ENCODE measurements at regions not wholly inside any gene's neighbourhood (a gene's known extent, or its start where the extent isn't known, plus 50 kb on each side); places are given as distances from the start of the nearest gene placed in this dataset.

- Histone ChIP-seq H3K4me3 (ENCODE audit: low read length in 2 of 2) (no peak overlapping the region), H3K27ac (ENCODE audit: low read depth in 2 of 2, low read length in 2 of 2) (no peak overlapping the region), H3K9me3 (ENCODE audit: control insufficient read depth in 2 of 2, low read length in 2 of 2) (peaks cover 0 to 2% of the 10 kb centered on the region in 2 donors), H3K4me1 (ENCODE audit: control insufficient read depth in 2 of 2, insufficient read depth in 2 of 2, low read length in 2 of 2) (no peaks in the 10 kb centered on the region), H3K27me3 (ENCODE audit: control insufficient read depth in 2 of 2, insufficient read depth in 2 of 2, low read length in 2 of 2) (no peaks in the 10 kb centered on the region), H3K9ac (ENCODE audit: low read depth in 1 of 2, low read length in 2 of 2) (no peak overlapping the region), H3K36me3 (ENCODE audit: control insufficient read depth in 2 of 2, insufficient read depth in 2 of 2, low read length in 2 of 2) (no peaks in the 10 kb centered on the region)
Measured at GRCh38 chr2:118345465-118345864, 257.2 kb downstream of the INSIG2 start.

GRCh38 chr2:118340103-118340502 is 251.8 kb downstream of the INSIG2 start:
- no peaks in the 10 kb centered on the region for H3K36me3 ChIP-seq (ENCODE audit: control insufficient read depth in 2 of 2, insufficient read depth in 2 of 2, low read length in 2 of 2)
- no peaks in the 10 kb centered on the region for H3K4me1 ChIP-seq (ENCODE audit: control insufficient read depth in 2 of 2, insufficient read depth in 2 of 2, low read length in 2 of 2)
- no peak overlapping the region for H3K27ac ChIP-seq (ENCODE audit: low read depth in 2 of 2, low read length in 2 of 2)
- H3K9me3 ChIP-seq (ENCODE audit: control insufficient read depth in 2 of 2, low read length in 2 of 2), result no peaks in the 10 kb centered on the region
- no peaks in the 10 kb centered on the region for H3K27me3 ChIP-seq (ENCODE audit: control insufficient read depth in 2 of 2, insufficient read depth in 2 of 2, low read length in 2 of 2)
- no peak overlapping the region for H3K9ac ChIP-seq (ENCODE audit: low read depth in 1 of 2, low read length in 2 of 2)
- H3K4me3 ChIP-seq (ENCODE audit: low read length in 2 of 2), result no peak overlapping the region

DNA sequence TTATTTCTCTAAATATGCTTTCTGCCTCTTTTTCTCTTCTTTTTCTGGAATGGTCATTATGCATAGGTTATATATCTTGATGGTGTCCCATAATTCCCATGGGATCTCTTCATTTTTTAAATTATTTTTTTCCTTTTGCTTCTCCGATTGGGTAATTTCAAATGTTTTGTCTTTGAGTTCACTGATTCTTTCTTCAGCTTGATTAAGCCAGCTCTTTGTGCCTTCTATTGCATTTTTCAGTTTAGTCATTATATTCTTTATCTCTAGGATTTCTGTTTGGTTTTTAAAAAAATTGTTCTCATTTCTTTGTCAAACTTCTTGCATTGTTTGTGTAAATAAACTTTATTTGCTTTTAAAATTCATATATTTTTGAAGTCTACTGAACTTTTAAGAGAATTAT is 251.1 kb downstream of the INSIG2 start:
- no peaks in the 10 kb centered on the region for H3K36me3 ChIP-seq (ENCODE audit: control insufficient read depth in 2 of 2, insufficient read depth in 2 of 2, low read length in 2 of 2)
- H3K9me3 ChIP-seq (ENCODE audit: control insufficient read depth in 2 of 2, low read length in 2 of 2), result no peaks in the 10 kb centered on the region
- no peaks in the 10 kb centered on the region for H3K27me3 ChIP-seq (ENCODE audit: control insufficient read depth in 2 of 2, insufficient read depth in 2 of 2, low read length in 2 of 2)
- no peak overlapping the region for H3K4me3 ChIP-seq (ENCODE audit: low read length in 2 of 2)
- H3K27ac ChIP-seq (ENCODE audit: low read depth in 2 of 2, low read length in 2 of 2), result no peak overlapping the region
- no peaks in the 10 kb centered on the region for H3K4me1 ChIP-seq (ENCODE audit: control insufficient read depth in 2 of 2, insufficient read depth in 2 of 2, low read length in 2 of 2)
- no peak overlapping the region for H3K9ac ChIP-seq (ENCODE audit: low read depth in 1 of 2, low read length in 2 of 2)

DNA sequence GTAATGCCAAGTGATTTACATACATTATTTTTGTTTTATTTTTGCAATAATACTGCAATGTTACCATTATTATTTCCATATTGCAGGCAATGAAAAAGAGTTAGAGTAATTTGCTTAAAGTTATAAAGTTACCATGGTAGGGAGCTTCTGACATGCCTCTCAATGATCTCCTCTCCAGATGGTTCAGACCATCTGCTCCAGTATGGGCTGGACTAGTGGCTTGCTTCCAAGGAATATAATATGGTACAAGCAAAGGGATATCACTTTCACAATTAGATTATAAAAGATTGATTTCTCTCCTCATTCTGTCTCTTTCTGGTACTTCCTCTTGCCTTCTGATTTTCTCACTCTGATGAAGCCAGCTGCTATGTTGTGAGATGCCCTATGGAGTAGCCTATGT is 245.4 kb downstream of the INSIG2 start:
- Histone ChIP-seq H3K4me1 (ENCODE audit: control insufficient read depth in 2 of 2, insufficient read depth in 2 of 2, low read length in 2 of 2) (no peaks in the 10 kb centered on the region), H3K9ac (ENCODE audit: low read depth in 1 of 2, low read length in 2 of 2) (no peak overlapping the region), H3K9me3 (ENCODE audit: control insufficient read depth in 2 of 2, low read length in 2 of 2) (no peaks in the 10 kb centered on the region)

DNA sequence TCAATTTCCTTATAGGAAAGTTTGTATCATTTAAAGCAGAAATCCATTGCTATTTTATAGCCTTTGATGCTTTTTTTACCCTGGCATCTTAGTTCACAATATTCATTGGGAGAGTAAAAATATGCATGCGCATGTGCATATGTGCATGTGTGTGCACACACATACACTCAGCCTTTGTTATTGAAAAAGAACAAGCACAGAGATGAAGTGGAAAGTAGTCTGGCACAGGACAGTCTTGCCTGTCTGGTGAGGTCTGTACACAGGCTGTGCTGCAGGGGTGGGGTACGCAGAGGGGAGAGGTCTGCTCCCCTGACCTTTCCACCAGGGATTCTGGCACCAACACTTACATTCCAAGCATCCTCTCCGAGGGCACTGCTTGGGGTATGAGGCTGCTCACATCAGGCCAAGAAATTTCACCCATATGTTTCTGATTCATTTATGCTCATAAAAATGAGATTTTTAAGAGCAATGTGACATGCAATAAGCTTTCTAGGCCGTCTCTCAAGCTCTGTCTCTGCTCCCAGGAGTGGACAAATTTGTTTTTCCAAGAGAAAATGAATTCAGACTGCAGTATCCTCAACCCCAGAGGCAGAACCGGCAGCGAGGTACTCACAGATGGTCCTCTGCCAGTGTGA is 237.2 kb downstream of the INSIG2 start:
- Histone ChIP-seq H3K36me3 (ENCODE audit: control insufficient read depth in 2 of 2, insufficient read depth in 2 of 2, low read length in 2 of 2) (no peaks in the 10 kb centered on the region), H3K9ac (ENCODE audit: low read depth in 1 of 2, low read length in 2 of 2) (no peak overlapping the region), H3K4me3 (ENCODE audit: low read length in 2 of 2) (no peak overlapping the region), H3K4me1 (ENCODE audit: control insufficient read depth in 2 of 2, insufficient read depth in 2 of 2, low read length in 2 of 2) (peaks cover 2 to 5% of the 10 kb centered on the region in 2 donors), H3K27ac (ENCODE audit: low read depth in 2 of 2, low read length in 2 of 2) (no peak overlapping the region), H3K27me3 (ENCODE audit: control insufficient read depth in 2 of 2, insufficient read depth in 2 of 2, low read length in 2 of 2) (no peaks in the 10 kb centered on the region), H3K9me3 (ENCODE audit: control insufficient read depth in 2 of 2, low read length in 2 of 2) (no peaks in the 10 kb centered on the region)

More for the DNA sequence above, 245.4 kb downstream of the INSIG2 start:
- Histone ChIP-seq H3K27ac (ENCODE audit: low read depth in 2 of 2, low read length in 2 of 2) (no peak overlapping the region), H3K4me3 (ENCODE audit: low read length in 2 of 2) (no peak overlapping the region), H3K36me3 (ENCODE audit: control insufficient read depth in 2 of 2, insufficient read depth in 2 of 2, low read length in 2 of 2) (no peaks in the 10 kb centered on the region), H3K27me3 (ENCODE audit: control insufficient read depth in 2 of 2, insufficient read depth in 2 of 2, low read length in 2 of 2) (no peaks in the 10 kb centered on the region)

DNA sequence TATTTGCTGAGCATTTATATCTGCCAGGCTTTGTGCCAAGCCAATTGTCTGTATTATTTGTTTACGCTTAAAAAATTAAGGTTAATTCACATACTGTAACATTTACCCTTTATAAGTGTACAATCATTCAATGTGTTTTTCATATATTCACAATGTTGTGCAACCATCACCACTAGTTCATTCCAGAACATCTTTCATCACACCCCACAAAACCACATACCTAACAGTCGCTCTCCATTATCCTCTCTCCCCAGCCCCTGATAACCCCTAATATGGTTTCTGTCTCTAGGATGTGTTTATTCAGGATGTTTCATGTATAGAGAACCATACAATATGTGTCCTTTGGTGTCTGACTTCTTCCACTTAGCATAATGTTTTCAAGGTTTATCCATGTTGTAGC is 234.1 kb downstream of the INSIG2 start:
- Histone ChIP-seq H3K9ac (ENCODE audit: low read depth in 1 of 2, low read length in 2 of 2) (no peak overlapping the region), H3K9me3 (ENCODE audit: control insufficient read depth in 2 of 2, low read length in 2 of 2) (no peaks in the 10 kb centered on the region), H3K36me3 (ENCODE audit: control insufficient read depth in 2 of 2, insufficient read depth in 2 of 2, low read length in 2 of 2) (no peaks in the 10 kb centered on the region), H3K27ac (ENCODE audit: low read depth in 2 of 2, low read length in 2 of 2) (no peak overlapping the region), H3K27me3 (ENCODE audit: control insufficient read depth in 2 of 2, insufficient read depth in 2 of 2, low read length in 2 of 2) (no peaks in the 10 kb centered on the region), H3K4me3 (ENCODE audit: low read length in 2 of 2) (no peak overlapping the region), H3K4me1 (ENCODE audit: control insufficient read depth in 2 of 2, insufficient read depth in 2 of 2, low read length in 2 of 2) (peaks cover 2 to 5% of the 10 kb centered on the region in 2 donors)

- Histone ChIP-seq H3K4me3 (ENCODE audit: low read length in 2 of 2) (no peak overlapping the region), H3K9me3 (ENCODE audit: control insufficient read depth in 2 of 2, low read length in 2 of 2) (no peaks in the 10 kb centered on the region), H3K36me3 (ENCODE audit: control insufficient read depth in 2 of 2, insufficient read depth in 2 of 2, low read length in 2 of 2) (no peaks in the 10 kb centered on the region), H3K9ac (ENCODE audit: low read depth in 1 of 2, low read length in 2 of 2) (no peak overlapping the region), H3K4me1 (ENCODE audit: control insufficient read depth in 2 of 2, insufficient read depth in 2 of 2, low read length in 2 of 2) (peaks cover 2 to 5% of the 10 kb centered on the region in 2 donors), H3K27me3 (ENCODE audit: control insufficient read depth in 2 of 2, insufficient read depth in 2 of 2, low read length in 2 of 2) (no peaks in the 10 kb centered on the region), H3K27ac (ENCODE audit: low read depth in 2 of 2, low read length in 2 of 2) (no peak overlapping the region)
Measured at GRCh38 chr2:118321432-118322105, 233.3 kb downstream of the INSIG2 start.

DNA sequence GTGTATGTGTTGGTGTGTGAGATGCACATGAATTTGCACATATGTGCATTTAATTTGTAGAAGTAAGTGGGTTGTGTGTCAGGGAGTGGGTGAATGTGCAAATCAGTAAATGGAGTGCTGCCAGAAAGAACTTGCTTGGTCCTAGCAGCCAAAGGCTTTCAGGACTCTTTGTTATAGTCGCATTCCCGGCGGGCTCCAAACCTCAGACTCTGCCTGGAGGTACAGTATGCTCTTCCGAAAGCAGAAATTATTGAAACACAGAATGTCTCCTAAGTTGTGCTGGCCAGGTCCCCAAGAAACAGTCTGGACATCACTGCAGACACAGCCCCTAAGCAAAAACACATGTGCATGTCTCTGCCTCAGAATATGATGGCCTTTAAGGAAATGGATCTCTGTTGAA is 232.4 kb downstream of the INSIG2 start:
- Histone ChIP-seq H3K9me3 (ENCODE audit: control insufficient read depth in 2 of 2, low read length in 2 of 2) (no peaks in the 10 kb centered on the region), H3K27me3 (ENCODE audit: control insufficient read depth in 2 of 2, insufficient read depth in 2 of 2, low read length in 2 of 2) (no peaks in the 10 kb centered on the region), H3K36me3 (ENCODE audit: control insufficient read depth in 2 of 2, insufficient read depth in 2 of 2, low read length in 2 of 2) (no peaks in the 10 kb centered on the region), H3K4me3 (ENCODE audit: low read length in 2 of 2) (no peak overlapping the region), H3K9ac (ENCODE audit: low read depth in 1 of 2, low read length in 2 of 2) (no peak overlapping the region), H3K27ac (ENCODE audit: low read depth in 2 of 2, low read length in 2 of 2) (no peak overlapping the region), H3K4me1 (ENCODE audit: control insufficient read depth in 2 of 2, insufficient read depth in 2 of 2, low read length in 2 of 2) (peaks cover 2 to 5% of the 10 kb centered on the region in 2 donors)

- H3K27ac ChIP-seq (ENCODE audit: low read depth in 2 of 2, low read length in 2 of 2), result no peak overlapping the region
- H3K9ac ChIP-seq (ENCODE audit: low read depth in 1 of 2, low read length in 2 of 2), result no peak overlapping the region
- no peaks in the 10 kb centered on the region for H3K9me3 ChIP-seq (ENCODE audit: control insufficient read depth in 2 of 2, low read length in 2 of 2)
- H3K36me3 ChIP-seq (ENCODE audit: control insufficient read depth in 2 of 2, insufficient read depth in 2 of 2, low read length in 2 of 2), result no peaks in the 10 kb centered on the region
- peaks cover 2 to 5% of the 10 kb centered on the region in 2 donors for H3K4me1 ChIP-seq (ENCODE audit: control insufficient read depth in 2 of 2, insufficient read depth in 2 of 2, low read length in 2 of 2)
- H3K4me3 ChIP-seq (ENCODE audit: low read length in 2 of 2), result no peak overlapping the region
- H3K27me3 ChIP-seq (ENCODE audit: control insufficient read depth in 2 of 2, insufficient read depth in 2 of 2, low read length in 2 of 2), result no peaks in the 10 kb centered on the region
Measured at GRCh38 chr2:118320196-118320595, 231.9 kb downstream of the INSIG2 start.

DNA sequence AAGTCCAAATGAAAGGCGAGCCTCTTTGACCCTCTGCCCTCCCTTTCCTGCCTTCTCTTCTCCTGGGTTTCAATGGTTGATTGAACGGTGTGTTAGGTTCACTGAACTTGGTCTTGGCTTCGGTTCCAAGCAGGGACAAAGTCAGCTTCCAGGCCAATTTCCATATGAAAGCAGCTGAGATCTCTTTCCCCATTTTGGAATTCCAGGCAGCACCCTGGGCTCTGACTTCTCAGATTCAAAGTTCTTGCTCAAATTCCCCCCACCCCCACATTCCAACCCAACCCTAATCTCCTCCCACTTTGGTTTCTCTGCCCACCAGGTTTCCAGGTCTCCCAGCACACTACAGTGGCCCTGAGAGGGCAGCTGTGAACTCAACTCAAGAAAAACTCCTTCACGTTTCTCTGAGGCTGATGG is 231.0 kb downstream of the INSIG2 start:
- peaks cover 2 to 5% of the 10 kb centered on the region in 2 donors for H3K4me1 ChIP-seq (ENCODE audit: control insufficient read depth in 2 of 2, insufficient read depth in 2 of 2, low read length in 2 of 2)
- no peak overlapping the region for H3K27ac ChIP-seq (ENCODE audit: low read depth in 2 of 2, low read length in 2 of 2)
- no peak overlapping the region for H3K9ac ChIP-seq (ENCODE audit: low read depth in 1 of 2, low read length in 2 of 2)
- H3K9me3 ChIP-seq (ENCODE audit: control insufficient read depth in 2 of 2, low read length in 2 of 2), result no peaks in the 10 kb centered on the region
- H3K27me3 ChIP-seq (ENCODE audit: control insufficient read depth in 2 of 2, insufficient read depth in 2 of 2, low read length in 2 of 2), result no peaks in the 10 kb centered on the region
- H3K4me3 ChIP-seq (ENCODE audit: low read length in 2 of 2), result no peak overlapping the region
- no peaks in the 10 kb centered on the region for H3K36me3 ChIP-seq (ENCODE audit: control insufficient read depth in 2 of 2, insufficient read depth in 2 of 2, low read length in 2 of 2)
